ENCODE measurements at regions not wholly inside any gene's neighbourhood (a gene's known extent, or its start where the extent isn't known, plus 50 kb on each side); places are given as distances from the start of the nearest gene placed in this dataset.

DNA sequence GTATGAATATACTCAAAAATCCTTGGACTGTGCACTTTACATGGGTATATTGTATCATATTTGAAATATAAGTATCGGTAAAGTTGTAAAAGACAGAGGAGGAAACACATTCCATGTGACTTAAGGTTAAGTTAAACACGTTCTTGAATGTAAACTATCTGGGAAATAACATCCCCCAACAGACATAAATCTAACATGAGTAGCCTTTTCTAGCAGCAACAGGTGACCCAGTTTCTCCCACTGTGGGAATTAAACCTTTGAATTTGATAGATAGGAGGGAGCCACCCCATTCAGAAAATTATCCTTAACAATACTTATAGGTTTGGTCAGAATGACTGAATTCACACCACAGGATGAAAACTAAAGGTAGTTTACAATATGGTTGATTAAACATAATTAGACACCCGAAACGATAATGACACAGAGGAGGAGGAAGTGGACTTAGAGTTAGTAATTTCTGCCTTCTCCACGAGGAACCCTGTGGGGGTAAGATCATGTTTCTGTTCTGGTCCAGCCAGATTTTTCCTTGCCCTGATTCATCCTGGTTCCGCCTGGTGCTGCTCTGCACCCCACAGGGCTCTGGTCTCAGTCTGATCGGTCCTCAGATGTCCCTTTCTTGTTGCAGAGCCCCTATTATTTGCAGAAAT is 84.6 kb upstream of the DNAH5 start:
- TF ChIP-seq ARNT (IDR thresholded peaks at IDR 0.05) (no peak), BHLHE40 (IDR thresholded peaks at IDR 0.05; ENCODE audit: borderline replicate concordance) (no peak), CTBP1 (IDR thresholded peaks at IDR 0.05; ENCODE audit: borderline replicate concordance) (no peak), PKNOX1 (IDR thresholded peaks at IDR 0.05) (no peak), FOXK2 (IDR thresholded peaks at IDR 0.05) (no peak), HDGF (IDR thresholded peaks at IDR 0.05; ENCODE audit: borderline replicate concordance) (no peak), LEF1 (IDR thresholded peaks at IDR 0.05; ENCODE audit: borderline replicate concordance) (no peak)

Measured in HEK293T (cell line).